B cell (primary cell): ENCODE measurements at regions not wholly inside any gene's neighbourhood (a gene's known extent, or its start where the extent isn't known, plus 50 kb on each side); places are given as distances from the start of the nearest gene placed in this dataset.

Experiments
- ATAC-seq: fragments of 200-7000 bp; cut with Tn5 transposase; one replicate; pipeline ENCODE4 v1.10.0; 2021; ENCODE audit warnings: low read depth, mild to moderate bottlenecking, moderate number of reproducible peaks, moderate library complexity
- CTCF ChIA-PET: fragments of 350-600 bp; sonication (Branson Sonifier 250); formaldehyde crosslinking; loops from one replicate; lab custom pipeline; 2021; ENCODE audit warnings: antibody characterized with exemption, inconsistent platforms; lab: Charles Lee
- POLR2A ChIA-PET: fragments of 350-600 bp; sonication (Branson Sonifier 250); formaldehyde crosslinking; loops from one replicate; lab custom pipeline; 2021; ENCODE audit warnings: antibody characterized with exemption; lab: Charles Lee
- DNase-seq: peaks from one replicate; pipeline ENCODE4 v3.0.0; 2013
- H2AFZ ChIP-seq: 2 replicates; pipeline ENCODE4 v1.6.1; 2012; ENCODE audit warnings: mild to moderate bottlenecking, low read depth, low read length; ENCODE audit not compliant: insufficient read depth, poor library complexity, severe bottlenecking
- H3K27ac ChIP-seq, 2 donors: 1 replicate in 1 of 2; 2 replicates in 1 of 2; pipeline ENCODE4 v1.5.1; 2012 to 2013; ENCODE audit warnings: low read length in 2 of 2, mild to moderate bottlenecking in 2 of 2, moderate library complexity in 1 of 2
- H3K27me3 ChIP-seq, 4 experiments: fragments of 200-600 bp in 1 of 4; sonication (generic) in 1 of 4; replicated peaks in 1 of 4; 1 replicate in 2 of 4; 2 replicates in 2 of 4; pipeline versions ENCODE4 v1.6.1 to v1.7.0; 2013 to 2016; ENCODE audit warnings: low read length in 3 of 4, mild to moderate bottlenecking in 2 of 4, mixed read lengths in 1 of 4, moderate library complexity in 1 of 4; ENCODE audit not compliant: insufficient read depth in 4 of 4, control insufficient read depth in 3 of 4; ENCODE audit errors: control extremely low read depth in 1 of 4
- H3K36me3 ChIP-seq, 2 experiments: replicated peaks in 1 of 2; 1 replicate in 1 of 2; 2 replicates in 1 of 2; pipeline versions ENCODE4 v1.6.1 to v1.7.1; 2013; ENCODE audit warnings: low read length in 1 of 2; ENCODE audit not compliant: insufficient read depth in 2 of 2, control insufficient read depth in 1 of 2; ENCODE audit errors: control extremely low read depth in 1 of 2, extremely low read depth in 1 of 2
- H3K4me1 ChIP-seq, 2 donors: fragments of 200-600 bp in 1 of 2; sonication (generic) in 1 of 2; 1 replicate in 1 of 2; 2 replicates in 1 of 2; pipeline versions ENCODE4 v1.5.1 to v1.6.1; 2013 to 2017; ENCODE audit warnings: low read length in 2 of 2; ENCODE audit not compliant: control insufficient read depth in 2 of 2, insufficient read depth in 2 of 2
- H3K4me2 ChIP-seq: replicated peaks from 2 replicates; pipeline ENCODE3; 2012; ENCODE audit warnings: mild to moderate bottlenecking, low read depth, low read length; ENCODE audit not compliant: poor library complexity, severe bottlenecking
- H3K4me3 ChIP-seq, 5 experiments: fragments of 200-600 bp in 1 of 5; sonication (generic) in 1 of 5; 1 replicate in 3 of 5; 2 replicates in 2 of 5; pipeline versions ENCODE4 v1.5.1 to v1.7.0; 2011 to 2016; ENCODE audit warnings: low read length in 4 of 5, mild to moderate bottlenecking in 4 of 5, low read depth in 2 of 5, control low read depth in 1 of 5, moderate library complexity in 1 of 5; ENCODE audit not compliant: insufficient read depth in 1 of 5; ENCODE audit errors: control extremely low read depth in 1 of 5, extremely low read depth in 1 of 5
- H3K79me2 ChIP-seq: fragments of 200-600 bp; sonication (generic); one replicate; pipeline ENCODE4 v1.6.0; 2016; ENCODE audit warnings: low read length; ENCODE audit not compliant: control insufficient read depth, insufficient read depth
- H3K9ac ChIP-seq: fragments of 200-600 bp; sonication (generic); 2 replicates; pipeline ENCODE4 v1.6.1; 2017; ENCODE audit warnings: mild to moderate bottlenecking, low read length, moderate library complexity
- H3K9me3 ChIP-seq, 3 donors: one replicate each; pipeline versions ENCODE4 v1.6.1 to v1.7.1; 2013; ENCODE audit warnings: low read length in 2 of 3; ENCODE audit not compliant: control insufficient read depth in 2 of 3, insufficient read depth in 1 of 3; ENCODE audit errors: control extremely low read depth in 1 of 3
- H4K20me1 ChIP-seq: 2 replicates; pipeline ENCODE4 v1.6.0; 2012; ENCODE audit warnings: mild to moderate bottlenecking, low read length; ENCODE audit not compliant: insufficient read depth, control insufficient read depth, poor library complexity, severe bottlenecking
- H3K27ac Mint-ChIP-seq: one replicate; pipeline ENCODE4 v1.8.0; 2021; ENCODE audit warnings: mixed read lengths
- H3K27me3 Mint-ChIP-seq: one replicate; pipeline ENCODE4 v1.8.0; 2021; ENCODE audit warnings: mixed read lengths
- H3K4me1 Mint-ChIP-seq: one replicate; pipeline ENCODE4 v1.8.0; 2021; ENCODE audit warnings: mixed read lengths
- H3K4me3 Mint-ChIP-seq: one replicate; pipeline ENCODE4 v1.8.0; 2021; ENCODE audit warnings: mixed read lengths
- H3K9me3 Mint-ChIP-seq: one replicate; pipeline ENCODE4 v1.8.0; 2022; ENCODE audit warnings: mixed read lengths; ENCODE audit not compliant: insufficient read depth
- CTCF ChIP-seq: fragments of 200-600 bp; IDR thresholded peaks from one replicate; pipeline ENCODE4 v1.8.0; 2022; ENCODE audit warnings: antibody characterized with exemption, mild to moderate bottlenecking
- EZH2 ChIP-seq: IDR thresholded peaks from 2 replicates; pipeline ENCODE4 v1.6.1; 2012; ENCODE audit warnings: borderline replicate concordance, low read depth, mild to moderate bottlenecking, moderate library complexity, low read length; ENCODE audit not compliant: insufficient read depth, poor library complexity, severe bottlenecking
- WGBS: methylation state at CpG from one replicate; pipeline ENCODE4 v1.1.5; 2013; ENCODE audit warnings: missing lambda C conversion rate; ENCODE audit not compliant: insufficient coverage; 5-methylcytosine and 5-hydroxymethylcytosine counted together
- intact Hi-C: fragments of 100-400 bp; cut with micrococcal nuclease; formaldehyde crosslinking; loops from one replicate; pipeline ENCODE4 v1.10.0; 2022

DNA sequence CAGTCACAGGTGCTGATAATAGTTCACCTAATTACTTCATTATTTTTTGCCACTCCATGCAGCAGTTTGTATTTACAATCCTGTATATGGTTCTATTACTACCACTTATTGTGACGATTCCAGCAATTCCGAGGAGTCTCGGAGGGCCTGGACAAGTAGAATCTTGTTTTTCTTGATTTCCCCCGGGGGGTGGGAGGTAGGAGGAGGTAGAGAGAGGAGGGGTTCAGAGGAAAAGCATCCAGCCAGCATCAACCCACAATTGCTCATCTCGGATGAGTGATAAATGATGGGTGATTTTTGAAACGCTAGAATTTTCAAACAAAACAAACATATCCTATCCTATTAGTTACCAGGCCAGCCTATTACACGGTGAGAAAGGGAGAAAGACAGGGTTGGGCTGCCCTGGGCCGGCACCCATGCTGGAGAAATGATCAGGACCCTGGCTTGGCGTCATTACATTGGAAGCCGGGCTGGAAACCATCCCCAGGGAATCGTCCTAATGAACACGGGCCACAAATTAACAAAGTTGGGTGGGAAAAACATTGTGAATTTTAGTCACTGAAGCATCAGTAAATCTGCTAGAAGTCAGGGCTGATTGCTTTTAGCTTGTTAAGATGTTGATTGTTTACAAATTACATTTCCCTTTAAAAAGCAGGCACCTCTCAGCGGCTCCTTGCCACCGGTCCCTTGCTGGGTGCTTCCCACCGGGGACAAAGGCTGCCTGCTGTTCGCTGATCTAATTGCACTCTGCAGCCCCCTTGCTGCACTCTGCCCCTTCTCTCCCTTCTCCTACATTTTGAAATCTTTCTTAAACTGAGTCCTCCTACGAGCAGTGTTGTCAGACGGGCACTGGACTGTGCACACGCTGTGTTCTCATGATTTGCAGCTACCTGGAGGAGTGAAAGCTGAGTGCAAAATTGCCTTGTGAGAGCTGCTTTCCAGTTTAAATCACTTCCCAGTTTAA lies 95.5 kb downstream of the FAM204A start:
- no peaks in the 10 kb centered on the region for H3K4me1 Mint-ChIP-seq
- 15% methylated on average over 11 of the region's 19 CpGs for WGBS
- Histone ChIP-seq H2AFZ (no peak overlapping the region), H3K27ac (no peak overlapping the region), H3K27me3 (peaks cover 0 to 43% (median 16%) of the 10 kb centered on the region in 4 experiments), H3K79me2 (no peaks in the 10 kb centered on the region), H3K4me3 (no peak overlapping the region), H3K4me2 (no peak overlapping the region), H3K9ac (no peak overlapping the region), H3K4me1 (no peaks in the 10 kb centered on the region), H3K9me3 (peaks cover 0 to 3% (median 0%) of the 10 kb centered on the region in 3 donors), H3K36me3 (no peaks in the 10 kb centered on the region), H4K20me1 (no peaks in the 10 kb centered on the region)
- ChIA-PET POLR2A (no interaction called here), CTCF (no interaction called here)
- TF ChIP-seq EZH2 (no peak), CTCF (no peak)
- H3K4me3 Mint-ChIP-seq = no peak overlapping the region
- DNase-seq = no peak
- H3K27ac Mint-ChIP-seq = no peak overlapping the region
- intact Hi-C loops = no loop called here
- ATAC-seq = no peak
- no peaks in the 10 kb centered on the region for H3K9me3 Mint-ChIP-seq
- peaks cover 72% of the 10 kb centered on the region for H3K27me3 Mint-ChIP-seq

- ChIA-PET POLR2A (no interaction called here), CTCF (interaction anchor here (0.8 to 8.6 kb wide), 4 partner anchors 10 to 1027 kb away, joined by 3 to 137 read pairs (median 23); no protein-coding TSS in a partner anchor)
- Mint-ChIP-seq H3K27ac (no peak overlapping the region), H3K9me3 (no peaks in the 10 kb centered on the region), H3K4me3 (no peak overlapping the region), H3K27me3 (peaks cover 63% of the 10 kb centered on the region), H3K4me1 (no peaks in the 10 kb centered on the region)
- Histone ChIP-seq H3K27ac (no peak overlapping the region), H3K27me3 (peaks cover 0 to 40% (median 22%) of the 10 kb centered on the region in 4 experiments), H3K79me2 (no peaks in the 10 kb centered on the region), H3K9ac (no peak overlapping the region), H4K20me1 (no peaks in the 10 kb centered on the region), H3K36me3 (no peaks in the 10 kb centered on the region), H3K4me1 (no peaks in the 10 kb centered on the region), H2AFZ (no peak overlapping the region), H3K4me2 (no peak overlapping the region), H3K9me3 (peaks cover 0 to 3% (median 0%) of the 10 kb centered on the region in 3 donors), H3K4me3 (no peak overlapping the region)
- 100% methylated on average over 1 of the region's 5 CpGs for WGBS
- intact Hi-C loops = loop anchor here (5.0 kb wide), 1 partner anchor 802 kb away; no protein-coding TSS in a partner anchor
- ATAC-seq = no peak
- no peak for DNase-seq
- TF ChIP-seq EZH2 = no peak
- TF ChIP-seq CTCF = no peak
Observed at GRCh38 chr10:118243907-118244306, 98.2 kb downstream of the FAM204A start.
